ENCODE measurements at regions not wholly inside any gene's neighbourhood (a gene's known extent, or its start where the extent isn't known, plus 50 kb on each side); places are given as distances from the start of the nearest gene placed in this dataset.

- H3K79me2 ChIP-seq (ENCODE audit: control insufficient read depth, insufficient read depth, low read length) = no peaks in the 10 kb centered on the region
- no peaks in the 10 kb centered on the region for H4K20me1 ChIP-seq (replicated peaks; ENCODE audit: control insufficient read depth, insufficient read depth, low read length)
- intact Hi-C loops (cut with micrococcal nuclease) (no loop called here), in situ Hi-C loops (cut with MboI) (no loop called here)
- H3K27me3 ChIP-seq (ENCODE audit: control insufficient read depth in 2 of 2, insufficient read depth in 2 of 2, low read length in 2 of 2) = peaks cover 3 to 6% of the 10 kb centered on the region in 2 experiments; a peak in 2 of 5 replicates
- ATAC-seq = no peak
- no peaks in the 10 kb centered on the region for H3K9me3 ChIP-seq (replicated peaks; ENCODE audit: control insufficient read depth, insufficient read depth, low read depth, low read length)
- TF ChIP-seq RBM25 (IDR thresholded peaks at IDR 0.05; ENCODE audit: low read depth, low read length, severe bottlenecking) (no peak), CSDE1 (IDR thresholded peaks at IDR 0.05) (no peak), KDM1A (IDR thresholded peaks at IDR 0.05) (no peak), MAFG (tag; conservative IDR thresholded peaks at IDR 0.05) (0 out of 2 replicates have a peak, but pooled peaks have one; percentile 2), HMBOX1 (IDR thresholded peaks at IDR 0.05) (no peak), ID3 (CRISPR knock-in tag; IDR thresholded peaks at IDR 0.05) (no peak), ID3 (tag; IDR thresholded peaks at IDR 0.05) (no peak)
- no peak overlapping the region for H3K4me3 ChIP-seq
- H3K4me2 ChIP-seq (ENCODE audit: insufficient read depth, low read length) = no peak overlapping the region
- H3K9ac ChIP-seq (ENCODE audit: insufficient read depth in 1 of 2, low read depth in 2 of 2, low read length in 2 of 2) = no peak overlapping the region
- CTCF ChIA-PET (ENCODE audit: low intra/inter-chr PET ratio) = no interaction called here
- POLR2A ChIA-PET = no interaction called here
- WGBS (ENCODE audit: insufficient coverage, low coverage, missing lambda C conversion rate) = 59% methylated on average over 3 of the region's 3 CpGs
- DNase-seq (ENCODE audit: extremely low read depth in 1 of 4, low spot score in 3 of 4) = no peak
- BruUV-seq (replicated peaks) = no TSS peak
- no peaks in the 10 kb centered on the region for H3K9me1 ChIP-seq (ENCODE audit: control insufficient read depth, insufficient read depth, low read length)
- H3K4me1 ChIP-seq (replicated peaks in 1 of 2; ENCODE audit: control insufficient read depth in 2 of 2, insufficient read depth in 2 of 2, low read length in 2 of 2) = peaks cover 0 to 5% of the 10 kb centered on the region in 2 experiments; a peak in 1 of 5 replicates
- H3K27ac ChIP-seq (ENCODE audit: extremely low read depth, low read depth, low read length) = no peak overlapping the region
- H3K36me3 ChIP-seq (ENCODE audit: control insufficient read depth, insufficient read depth, low read length) = no peaks in the 10 kb centered on the region
- H2AFZ ChIP-seq (ENCODE audit: low read depth, low read length) = no peak overlapping the region
- FAIRE-seq = no peak
These were observed 89.8 kb upstream of the ATXN1 start for GRCh38 chr6:16851044-16851540.

Data from K562 (cell line).